ENCODE measurements at regions not wholly inside any gene's neighbourhood (a gene's known extent, or its start where the extent isn't known, plus 50 kb on each side); places are given as distances from the start of the nearest gene placed in this dataset.

DNA sequence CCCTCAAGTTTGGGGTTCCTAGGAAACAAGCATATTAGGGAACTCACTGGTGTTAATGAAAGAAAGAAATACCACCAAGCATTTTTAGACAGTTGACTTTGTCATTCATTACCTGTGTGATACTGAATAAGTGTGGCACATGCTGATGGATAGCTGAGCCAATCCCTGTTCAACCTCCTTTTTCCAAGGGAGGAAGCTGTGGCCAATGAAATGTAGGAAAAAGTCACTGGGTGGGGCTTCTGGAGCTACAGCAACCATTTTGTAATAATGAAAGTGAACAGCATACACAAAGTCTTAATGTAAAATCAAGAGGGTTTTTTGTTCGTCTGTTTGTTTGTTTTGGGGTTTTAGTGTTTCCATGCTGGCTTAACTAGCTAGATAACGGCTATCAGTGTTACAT, 254.3 kb upstream of the SALL1 start:
- POLR2A ChIA-PET (ENCODE audit: unreplicated experiment), result no interaction called here
- Histone ChIP-seq H3K4me3 (no peak overlapping the region), H3K27me3 (ENCODE audit: insufficient read depth, low read depth) (no peaks in the 10 kb centered on the region), H3K79me2 (ENCODE audit: low read depth) (no peaks in the 10 kb centered on the region), H3K4me2 (no peak overlapping the region), H3K9me2 (ENCODE audit: insufficient read depth) (no peaks in the 10 kb centered on the region), H3K4me1 (replicated peaks; ENCODE audit: insufficient read depth) (0 out of 2 replicates have a peak, but pooled peaks cover 6% of the 10 kb centered on the region), H3K9me3 (ENCODE audit: insufficient read depth, low read depth) (no peaks in the 10 kb centered on the region), H3K36me3 (ENCODE audit: low read depth) (no peaks in the 10 kb centered on the region), H4K20me1 (ENCODE audit: insufficient read depth) (no peaks in the 10 kb centered on the region), H3K27ac (no peak overlapping the region), H3F3A (ENCODE audit: insufficient read depth, low read depth) (no peaks in the 10 kb centered on the region), H2AFZ (no peak overlapping the region)
- DNase-seq, result no peak
- BruUV-seq (replicated peaks), result no TSS peak
- intact Hi-C loops (cut with micrococcal nuclease; ENCODE audit: unreplicated experiment), result no loop called here
- CTCF ChIA-PET, result no interaction called here
- TF ChIP-seq, protein P1, sequence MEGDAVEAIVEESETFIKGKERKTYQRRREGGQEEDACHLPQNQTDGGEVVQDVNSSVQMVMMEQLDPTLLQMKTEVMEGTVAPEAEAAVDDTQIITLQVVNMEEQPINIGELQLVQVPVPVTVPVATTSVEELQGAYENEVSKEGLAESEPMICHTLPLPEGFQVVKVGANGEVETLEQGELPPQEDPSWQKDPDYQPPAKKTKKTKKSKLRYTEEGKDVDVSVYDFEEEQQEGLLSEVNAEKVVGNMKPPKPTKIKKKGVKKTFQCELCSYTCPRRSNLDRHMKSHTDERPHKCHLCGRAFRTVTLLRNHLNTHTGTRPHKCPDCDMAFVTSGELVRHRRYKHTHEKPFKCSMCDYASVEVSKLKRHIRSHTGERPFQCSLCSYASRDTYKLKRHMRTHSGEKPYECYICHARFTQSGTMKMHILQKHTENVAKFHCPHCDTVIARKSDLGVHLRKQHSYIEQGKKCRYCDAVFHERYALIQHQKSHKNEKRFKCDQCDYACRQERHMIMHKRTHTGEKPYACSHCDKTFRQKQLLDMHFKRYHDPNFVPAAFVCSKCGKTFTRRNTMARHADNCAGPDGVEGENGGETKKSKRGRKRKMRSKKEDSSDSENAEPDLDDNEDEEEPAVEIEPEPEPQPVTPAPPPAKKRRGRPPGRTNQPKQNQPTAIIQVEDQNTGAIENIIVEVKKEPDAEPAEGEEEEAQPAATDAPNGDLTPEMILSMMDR (conservative IDR thresholded peaks at IDR 0.05), result no peak
- TF ChIP-seq EZH2 (IDR thresholded peaks at IDR 0.05; ENCODE audit: low read depth), result no peak

DNA sequence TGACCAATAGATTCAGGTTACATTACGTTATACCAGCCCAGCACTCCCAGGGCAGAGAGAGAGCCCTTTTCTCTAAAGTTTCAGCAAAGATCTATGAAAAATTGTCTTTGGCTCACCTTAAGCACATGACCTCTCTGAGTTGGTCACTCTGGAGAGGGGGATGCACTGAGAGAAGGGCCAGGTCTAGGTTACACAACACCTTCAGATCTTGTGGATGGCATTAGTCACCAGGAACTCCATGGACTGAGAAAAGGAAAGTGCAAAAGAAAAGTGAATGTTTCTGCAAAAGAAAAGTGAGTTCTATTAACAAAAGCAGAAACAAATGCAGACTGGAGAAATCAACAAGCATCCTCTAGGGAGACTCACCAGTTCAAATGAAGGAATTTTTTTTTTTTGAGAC, 253.3 kb upstream of the SALL1 start:
- H3K9me2 ChIP-seq (ENCODE audit: insufficient read depth), result no peaks in the 10 kb centered on the region
- no peaks in the 10 kb centered on the region for H3K27me3 ChIP-seq (ENCODE audit: insufficient read depth, low read depth)
- no peak overlapping the region for H2AFZ ChIP-seq
- TF ChIP-seq, protein P1 (conservative IDR thresholded peaks at IDR 0.05), result no peak
- TF ChIP-seq EZH2 (IDR thresholded peaks at IDR 0.05; ENCODE audit: low read depth), result no peak
- no peaks in the 10 kb centered on the region for H3K36me3 ChIP-seq (ENCODE audit: low read depth)
- H3K9me3 ChIP-seq (ENCODE audit: insufficient read depth, low read depth), result no peaks in the 10 kb centered on the region
- intact Hi-C loops (cut with micrococcal nuclease; ENCODE audit: unreplicated experiment), result no loop called here
- no TSS peak for BruUV-seq (replicated peaks)
- H3F3A ChIP-seq (ENCODE audit: insufficient read depth, low read depth), result no peaks in the 10 kb centered on the region
- H3K4me1 ChIP-seq (replicated peaks; ENCODE audit: insufficient read depth), result 0 out of 2 replicates have a peak, but pooled peaks cover 6% of the 10 kb centered on the region
- H3K4me2 ChIP-seq, result no peak overlapping the region
- H3K79me2 ChIP-seq (ENCODE audit: low read depth), result no peaks in the 10 kb centered on the region
- H4K20me1 ChIP-seq (ENCODE audit: insufficient read depth), result no peaks in the 10 kb centered on the region
- ChIA-PET CTCF (no interaction called here), POLR2A (ENCODE audit: unreplicated experiment) (no interaction called here)
- DNase-seq, result no peak
- no peak overlapping the region for H3K4me3 ChIP-seq
- no peak overlapping the region for H3K27ac ChIP-seq

DNA sequence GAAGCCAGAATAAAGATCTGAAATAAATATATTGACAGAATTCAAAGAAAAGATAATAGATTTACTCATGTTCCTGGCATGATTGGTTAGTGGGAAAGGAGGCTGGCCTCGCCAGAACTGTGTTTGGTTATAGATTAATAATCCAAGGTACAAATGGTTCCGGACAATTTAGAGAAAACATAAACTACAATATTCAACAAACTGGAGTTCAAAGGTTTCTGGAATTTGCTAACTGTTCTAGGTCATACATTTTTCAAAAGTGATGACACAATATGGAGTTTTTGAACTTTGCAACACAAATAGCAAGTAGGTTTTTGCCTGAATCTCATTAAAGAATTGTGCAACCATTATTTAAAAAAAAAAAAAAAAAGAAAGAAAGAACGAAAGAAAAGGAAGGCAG, 251.7 kb upstream of the SALL1 start:
- no peaks in the 10 kb centered on the region for H3K36me3 ChIP-seq (ENCODE audit: low read depth)
- no peaks in the 10 kb centered on the region for H3K9me3 ChIP-seq (ENCODE audit: insufficient read depth, low read depth)
- TF ChIP-seq, protein P1 (conservative IDR thresholded peaks at IDR 0.05), result no peak
- ChIA-PET CTCF (no interaction called here), POLR2A (ENCODE audit: unreplicated experiment) (no interaction called here)
- DNase-seq, result no peak
- BruUV-seq (replicated peaks), result no TSS peak
- no peaks in the 10 kb centered on the region for H3K27me3 ChIP-seq (ENCODE audit: insufficient read depth, low read depth)
- H3K4me1 ChIP-seq (replicated peaks; ENCODE audit: insufficient read depth), result no peaks in the 10 kb centered on the region
- intact Hi-C loops (cut with micrococcal nuclease; ENCODE audit: unreplicated experiment), result no loop called here
- no peak overlapping the region for H3K4me3 ChIP-seq
- H3F3A ChIP-seq (ENCODE audit: insufficient read depth, low read depth), result no peaks in the 10 kb centered on the region
- no peaks in the 10 kb centered on the region for H4K20me1 ChIP-seq (ENCODE audit: insufficient read depth)
- H3K4me2 ChIP-seq, result no peak overlapping the region
- no peaks in the 10 kb centered on the region for H3K79me2 ChIP-seq (ENCODE audit: low read depth)
- no peaks in the 10 kb centered on the region for H3K9me2 ChIP-seq (ENCODE audit: insufficient read depth)
- no peak overlapping the region for H3K27ac ChIP-seq
- no peak overlapping the region for H2AFZ ChIP-seq
